GM23338 (cell line): ENCODE measurements at regions not wholly inside any gene's neighbourhood (a gene's known extent, or its start where the extent isn't known, plus 50 kb on each side); places are given as distances from the start of the nearest gene placed in this dataset.

Source experiments
- CREB1 ChIP-seq: fragments of 250-450 bp; sonication (Bioruptor Pico); IDR thresholded peaks from 2 replicates; pipeline ENCODE4 v1.5.0; 2020; ENCODE audit warnings: low read depth, mild to moderate bottlenecking, moderate library complexity
- EZH2 ChIP-seq: fragments of 200-600 bp; sonication (generic); IDR thresholded peaks from one replicate; pipeline ENCODE4 v1.8.0; 2017; ENCODE audit warnings: antibody characterized with exemption, mild to moderate bottlenecking, low read depth; ENCODE audit not compliant: unreplicated experiment
- EZH2phosphoT487 ChIP-seq: fragments of 200-600 bp; sonication (generic); IDR thresholded peaks from one replicate; pipeline ENCODE4 v1.8.1; 2018; ENCODE audit warnings: antibody characterized with exemption; ENCODE audit not compliant: unreplicated experiment
- JUNB ChIP-seq: IDR thresholded peaks from one replicate; pipeline ENCODE4 v1.6.1; 2016; ENCODE audit warnings: antibody characterized with exemption; ENCODE audit not compliant: unreplicated experiment
- NANOG ChIP-seq: IDR thresholded peaks from 2 replicates; pipeline ENCODE4 v1.6.1; 2016; ENCODE audit warnings: antibody characterized with exemption, borderline replicate concordance
- POLR2AphosphoS5 ChIP-seq: IDR thresholded peaks from 2 replicates; pipeline ENCODE4 v1.6.1; 2016; ENCODE audit warnings: antibody characterized with exemption, low read depth
- STAT1 ChIP-seq: IDR thresholded peaks from one replicate; pipeline ENCODE4 v1.6.1; 2016; ENCODE audit warnings: antibody characterized with exemption; ENCODE audit not compliant: unreplicated experiment
- ZNF114 ChIP-seq: fragments of 250-450 bp; sonication (Bioruptor Pico); IDR thresholded peaks from 2 replicates; pipeline ENCODE4 v1.5.0; 2020; ENCODE audit warnings: mild to moderate bottlenecking, moderate library complexity
- ZNF331 ChIP-seq: fragments of 250-450 bp; sonication (Bioruptor Pico); IDR thresholded peaks from 2 replicates; pipeline ENCODE4 v1.5.0; 2020; ENCODE audit warnings: low read depth, mild to moderate bottlenecking, moderate library complexity
- TF ChIP-seq, protein P1 (sequence below), 2 experiments: fragments of 200-600 bp in 1 of 2; sonication (generic) in 1 of 2; conservative IDR thresholded peaks; 2 replicates each; pipeline versions ENCODE4 v1.5.1 to v1.6.1; 2016 to 2017; ENCODE audit warnings: antibody characterized with exemption in 2 of 2, low read depth in 2 of 2, mild to moderate bottlenecking in 2 of 2, moderate library complexity in 1 of 2
- TF ChIP-seq, protein P2 (sequence below): IDR thresholded peaks from one replicate; pipeline ENCODE4 v1.6.1; 2018; ENCODE audit warnings: antibody characterized with exemption; ENCODE audit not compliant: unreplicated experiment
- TF ChIP-seq, protein P3 (sequence below): fragments of 250-450 bp; sonication (Bioruptor Pico); IDR thresholded peaks from 2 replicates; pipeline ENCODE4 v1.5.0; 2020; ENCODE audit warnings: mild to moderate bottlenecking, moderate library complexity
- TF ChIP-seq, protein P4 (sequence below): IDR thresholded peaks from 2 replicates; pipeline ENCODE4 v1.6.1; 2016; ENCODE audit warnings: antibody characterized with exemption

DNA sequence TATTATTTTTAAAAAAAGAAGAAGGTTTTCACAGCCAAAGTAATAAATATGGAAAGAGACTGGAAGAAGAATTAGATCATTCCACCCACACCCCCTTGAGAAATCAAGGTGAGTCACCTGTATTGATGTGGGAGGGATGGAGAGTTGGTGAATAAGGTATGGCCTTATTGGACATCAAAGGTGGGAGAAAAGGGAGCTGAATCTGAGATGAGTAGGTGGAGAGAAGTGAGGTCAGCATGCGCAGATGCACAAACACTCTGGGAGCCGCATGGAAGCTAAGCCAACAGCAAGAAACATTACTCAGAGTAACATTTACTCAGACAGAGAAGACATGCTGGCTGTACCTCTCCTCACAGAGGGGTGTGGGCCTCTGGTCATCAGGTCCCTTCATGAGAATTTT is 113.1 kb upstream of the FOXG1 start:
- TF ChIP-seq, protein P1, sequence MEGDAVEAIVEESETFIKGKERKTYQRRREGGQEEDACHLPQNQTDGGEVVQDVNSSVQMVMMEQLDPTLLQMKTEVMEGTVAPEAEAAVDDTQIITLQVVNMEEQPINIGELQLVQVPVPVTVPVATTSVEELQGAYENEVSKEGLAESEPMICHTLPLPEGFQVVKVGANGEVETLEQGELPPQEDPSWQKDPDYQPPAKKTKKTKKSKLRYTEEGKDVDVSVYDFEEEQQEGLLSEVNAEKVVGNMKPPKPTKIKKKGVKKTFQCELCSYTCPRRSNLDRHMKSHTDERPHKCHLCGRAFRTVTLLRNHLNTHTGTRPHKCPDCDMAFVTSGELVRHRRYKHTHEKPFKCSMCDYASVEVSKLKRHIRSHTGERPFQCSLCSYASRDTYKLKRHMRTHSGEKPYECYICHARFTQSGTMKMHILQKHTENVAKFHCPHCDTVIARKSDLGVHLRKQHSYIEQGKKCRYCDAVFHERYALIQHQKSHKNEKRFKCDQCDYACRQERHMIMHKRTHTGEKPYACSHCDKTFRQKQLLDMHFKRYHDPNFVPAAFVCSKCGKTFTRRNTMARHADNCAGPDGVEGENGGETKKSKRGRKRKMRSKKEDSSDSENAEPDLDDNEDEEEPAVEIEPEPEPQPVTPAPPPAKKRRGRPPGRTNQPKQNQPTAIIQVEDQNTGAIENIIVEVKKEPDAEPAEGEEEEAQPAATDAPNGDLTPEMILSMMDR (conservative IDR thresholded peaks at IDR 0.05; ENCODE audit: low read depth in 2 of 2): no peak
- TF ChIP-seq EZH2 (no peak), STAT1 (no peak), ZNF331 (CRISPR knock-in tag) (no peak), NANOG (no peak), JUNB (no peak), POLR2AphosphoS5 (no peak), EZH2phosphoT487 (no peak), CREB1 (CRISPR knock-in tag) (no peak), ZNF114 (CRISPR knock-in tag) (no peak)
- TF ChIP-seq, protein P2, sequence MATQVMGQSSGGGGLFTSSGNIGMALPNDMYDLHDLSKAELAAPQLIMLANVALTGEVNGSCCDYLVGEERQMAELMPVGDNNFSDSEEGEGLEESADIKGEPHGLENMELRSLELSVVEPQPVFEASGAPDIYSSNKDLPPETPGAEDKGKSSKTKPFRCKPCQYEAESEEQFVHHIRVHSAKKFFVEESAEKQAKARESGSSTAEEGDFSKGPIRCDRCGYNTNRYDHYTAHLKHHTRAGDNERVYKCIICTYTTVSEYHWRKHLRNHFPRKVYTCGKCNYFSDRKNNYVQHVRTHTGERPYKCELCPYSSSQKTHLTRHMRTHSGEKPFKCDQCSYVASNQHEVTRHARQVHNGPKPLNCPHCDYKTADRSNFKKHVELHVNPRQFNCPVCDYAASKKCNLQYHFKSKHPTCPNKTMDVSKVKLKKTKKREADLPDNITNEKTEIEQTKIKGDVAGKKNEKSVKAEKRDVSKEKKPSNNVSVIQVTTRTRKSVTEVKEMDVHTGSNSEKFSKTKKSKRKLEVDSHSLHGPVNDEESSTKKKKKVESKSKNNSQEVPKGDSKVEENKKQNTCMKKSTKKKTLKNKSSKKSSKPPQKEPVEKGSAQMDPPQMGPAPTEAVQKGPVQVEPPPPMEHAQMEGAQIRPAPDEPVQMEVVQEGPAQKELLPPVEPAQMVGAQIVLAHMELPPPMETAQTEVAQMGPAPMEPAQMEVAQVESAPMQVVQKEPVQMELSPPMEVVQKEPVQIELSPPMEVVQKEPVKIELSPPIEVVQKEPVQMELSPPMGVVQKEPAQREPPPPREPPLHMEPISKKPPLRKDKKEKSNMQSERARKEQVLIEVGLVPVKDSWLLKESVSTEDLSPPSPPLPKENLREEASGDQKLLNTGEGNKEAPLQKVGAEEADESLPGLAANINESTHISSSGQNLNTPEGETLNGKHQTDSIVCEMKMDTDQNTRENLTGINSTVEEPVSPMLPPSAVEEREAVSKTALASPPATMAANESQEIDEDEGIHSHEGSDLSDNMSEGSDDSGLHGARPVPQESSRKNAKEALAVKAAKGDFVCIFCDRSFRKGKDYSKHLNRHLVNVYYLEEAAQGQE: no peak
- TF ChIP-seq, protein P3, sequence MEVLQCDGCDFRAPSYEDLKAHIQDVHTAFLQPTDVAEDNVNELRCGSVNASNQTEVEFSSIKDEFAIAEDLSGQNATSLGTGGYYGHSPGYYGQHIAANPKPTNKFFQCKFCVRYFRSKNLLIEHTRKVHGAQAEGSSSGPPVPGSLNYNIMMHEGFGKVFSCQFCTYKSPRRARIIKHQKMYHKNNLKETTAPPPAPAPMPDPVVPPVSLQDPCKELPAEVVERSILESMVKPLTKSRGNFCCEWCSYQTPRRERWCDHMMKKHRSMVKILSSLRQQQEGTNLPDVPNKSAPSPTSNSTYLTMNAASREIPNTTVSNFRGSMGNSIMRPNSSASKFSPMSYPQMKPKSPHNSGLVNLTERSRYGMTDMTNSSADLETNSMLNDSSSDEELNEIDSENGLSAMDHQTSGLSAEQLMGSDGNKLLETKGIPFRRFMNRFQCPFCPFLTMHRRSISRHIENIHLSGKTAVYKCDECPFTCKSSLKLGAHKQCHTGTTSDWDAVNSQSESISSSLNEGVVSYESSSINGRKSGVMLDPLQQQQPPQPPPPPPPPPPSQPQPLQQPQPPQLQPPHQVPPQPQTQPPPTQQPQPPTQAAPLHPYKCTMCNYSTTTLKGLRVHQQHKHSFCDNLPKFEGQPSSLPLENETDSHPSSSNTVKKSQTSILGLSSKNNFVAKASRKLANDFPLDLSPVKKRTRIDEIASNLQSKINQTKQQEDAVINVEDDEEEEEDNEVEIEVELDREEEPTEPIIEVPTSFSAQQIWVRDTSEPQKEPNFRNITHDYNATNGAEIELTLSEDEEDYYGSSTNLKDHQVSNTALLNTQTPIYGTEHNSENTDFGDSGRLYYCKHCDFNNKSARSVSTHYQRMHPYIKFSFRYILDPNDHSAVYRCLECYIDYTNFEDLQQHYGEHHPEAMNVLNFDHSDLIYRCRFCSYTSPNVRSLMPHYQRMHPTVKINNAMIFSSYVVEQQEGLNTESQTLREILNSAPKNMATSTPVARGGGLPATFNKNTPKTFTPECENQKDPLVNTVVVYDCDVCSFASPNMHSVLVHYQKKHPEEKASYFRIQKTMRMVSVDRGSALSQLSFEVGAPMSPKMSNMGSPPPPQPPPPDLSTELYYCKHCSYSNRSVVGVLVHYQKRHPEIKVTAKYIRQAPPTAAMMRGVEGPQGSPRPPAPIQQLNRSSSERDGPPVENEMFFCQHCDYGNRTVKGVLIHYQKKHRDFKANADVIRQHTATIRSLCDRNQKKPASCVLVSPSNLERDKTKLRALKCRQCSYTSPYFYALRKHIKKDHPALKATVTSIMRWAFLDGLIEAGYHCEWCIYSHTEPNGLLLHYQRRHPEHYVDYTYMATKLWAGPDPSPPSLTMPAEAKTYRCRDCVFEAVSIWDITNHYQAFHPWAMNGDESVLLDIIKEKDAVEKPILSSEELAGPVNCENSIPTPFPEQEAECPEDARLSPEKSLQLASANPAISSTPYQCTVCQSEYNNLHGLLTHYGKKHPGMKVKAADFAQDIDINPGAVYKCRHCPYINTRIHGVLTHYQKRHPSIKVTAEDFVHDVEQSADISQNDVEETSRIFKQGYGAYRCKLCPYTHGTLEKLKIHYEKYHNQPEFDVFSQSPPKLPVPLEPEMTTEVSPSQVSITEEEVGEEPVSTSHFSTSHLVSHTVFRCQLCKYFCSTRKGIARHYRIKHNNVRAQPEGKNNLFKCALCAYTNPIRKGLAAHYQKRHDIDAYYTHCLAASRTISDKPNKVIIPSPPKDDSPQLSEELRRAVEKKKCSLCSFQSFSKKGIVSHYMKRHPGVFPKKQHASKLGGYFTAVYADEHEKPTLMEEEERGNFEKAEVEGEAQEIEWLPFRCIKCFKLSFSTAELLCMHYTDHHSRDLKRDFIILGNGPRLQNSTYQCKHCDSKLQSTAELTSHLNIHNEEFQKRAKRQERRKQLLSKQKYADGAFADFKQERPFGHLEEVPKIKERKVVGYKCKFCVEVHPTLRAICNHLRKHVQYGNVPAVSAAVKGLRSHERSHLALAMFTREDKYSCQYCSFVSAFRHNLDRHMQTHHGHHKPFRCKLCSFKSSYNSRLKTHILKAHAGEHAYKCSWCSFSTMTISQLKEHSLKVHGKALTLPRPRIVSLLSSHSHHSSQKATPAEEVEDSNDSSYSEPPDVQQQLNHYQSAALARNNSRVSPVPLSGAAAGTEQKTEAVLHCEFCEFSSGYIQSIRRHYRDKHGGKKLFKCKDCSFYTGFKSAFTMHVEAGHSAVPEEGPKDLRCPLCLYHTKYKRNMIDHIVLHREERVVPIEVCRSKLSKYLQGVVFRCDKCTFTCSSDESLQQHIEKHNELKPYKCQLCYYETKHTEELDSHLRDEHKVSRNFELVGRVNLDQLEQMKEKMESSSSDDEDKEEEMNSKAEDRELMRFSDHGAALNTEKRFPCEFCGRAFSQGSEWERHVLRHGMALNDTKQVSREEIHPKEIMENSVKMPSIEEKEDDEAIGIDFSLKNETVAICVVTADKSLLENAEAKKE (CRISPR knock-in tag): no peak
- TF ChIP-seq, protein P4, sequence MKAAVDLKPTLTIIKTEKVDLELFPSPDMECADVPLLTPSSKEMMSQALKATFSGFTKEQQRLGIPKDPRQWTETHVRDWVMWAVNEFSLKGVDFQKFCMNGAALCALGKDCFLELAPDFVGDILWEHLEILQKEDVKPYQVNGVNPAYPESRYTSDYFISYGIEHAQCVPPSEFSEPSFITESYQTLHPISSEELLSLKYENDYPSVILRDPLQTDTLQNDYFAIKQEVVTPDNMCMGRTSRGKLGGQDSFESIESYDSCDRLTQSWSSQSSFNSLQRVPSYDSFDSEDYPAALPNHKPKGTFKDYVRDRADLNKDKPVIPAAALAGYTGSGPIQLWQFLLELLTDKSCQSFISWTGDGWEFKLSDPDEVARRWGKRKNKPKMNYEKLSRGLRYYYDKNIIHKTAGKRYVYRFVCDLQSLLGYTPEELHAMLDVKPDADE: no peak
